NCI-H2196 (cell line): ENCODE measurements at regions not wholly inside any gene's neighbourhood (a gene's known extent, or its start where the extent isn't known, plus 50 kb on each side); places are given as distances from the start of the nearest gene placed in this dataset.
"Not testable (repeated sequence)": the region's sequence is repeated elsewhere in the genome, so short reads cannot be mapped to it uniquely, and the experiment has no call there.

ENCODE experiments used
- DNase-seq: peaks from one replicate; lab custom pipeline; 2025; ENCODE audit not compliant: unreplicated experiment; lab: John Stamatoyannopoulos, UW

GRCh38 chr1:96104906-96105305, 616.7 kb upstream of the PTBP2 start:
- DNase-seq: no peak

- no peak for DNase-seq
These were observed 604.9 kb upstream of the PTBP2 start for GRCh38 chr1:96116731-96117130.

- DNase-seq: no peak
These were observed 591.2 kb upstream of the PTBP2 start for GRCh38 chr1:96130432-96130831.

GRCh38 chr1:96144636-96145035, 576.9 kb upstream of the PTBP2 start:
- no peak for DNase-seq

GRCh38 chr1:96145492-96145891, 576.1 kb upstream of the PTBP2 start:
- DNase-seq: no peak

- DNase-seq: not testable (repeated sequence)
These were observed 568.6 kb upstream of the PTBP2 start for GRCh38 chr1:96152957-96153356.

- DNase-seq: no peak
These were observed 564.5 kb upstream of the PTBP2 start for GRCh38 chr1:96157101-96157500.

- DNase-seq: no peak
These were observed 562.2 kb upstream of the PTBP2 start for GRCh38 chr1:96159379-96159778.

- DNase-seq: no peak
These were observed 557.5 kb upstream of the PTBP2 start for GRCh38 chr1:96164053-96164452.

GRCh38 chr1:96178053-96178452, 543.5 kb upstream of the PTBP2 start:
- no peak for DNase-seq

- no peak for DNase-seq
These were observed 538.1 kb upstream of the PTBP2 start for GRCh38 chr1:96183485-96183884.

GRCh38 chr1:96183928-96184327, 537.7 kb upstream of the PTBP2 start:
- DNase-seq: no peak

- no peak for DNase-seq
These were observed 536.4 kb upstream of the PTBP2 start for GRCh38 chr1:96185181-96185580.

GRCh38 chr1:96187020-96187419, 534.6 kb upstream of the PTBP2 start:
- no peak for DNase-seq

- DNase-seq: no peak
These were observed 530.4 kb upstream of the PTBP2 start for GRCh38 chr1:96191165-96191564.

GRCh38 chr1:96206451-96206850, 515.1 kb upstream of the PTBP2 start:
- no peak for DNase-seq

GRCh38 chr1:96207936-96208335, 513.6 kb upstream of the PTBP2 start:
- DNase-seq: no peak

- DNase-seq: no peak
These were observed 513.2 kb upstream of the PTBP2 start for GRCh38 chr1:96208428-96208827.

- no peak for DNase-seq
These were observed 511.5 kb upstream of the PTBP2 start for GRCh38 chr1:96210054-96210453.

- no peak for DNase-seq
These were observed 510.4 kb upstream of the PTBP2 start for GRCh38 chr1:96211202-96211601.

- DNase-seq: no peak
These were observed 506.6 kb upstream of the PTBP2 start for GRCh38 chr1:96214982-96215381.

- no peak for DNase-seq
These were observed 500.9 kb upstream of the PTBP2 start for GRCh38 chr1:96220651-96221050.

- no peak for DNase-seq
These were observed 498.9 kb upstream of the PTBP2 start for GRCh38 chr1:96222701-96223100.

GRCh38 chr1:96224229-96224628, 497.4 kb upstream of the PTBP2 start:
- not testable (repeated sequence) for DNase-seq
